Fibroblast of skin of right biceps (primary cell): ENCODE measurements at regions not wholly inside any gene's neighbourhood (a gene's known extent, or its start where the extent isn't known, plus 50 kb on each side); places are given as distances from the start of the nearest gene placed in this dataset.

Experiments
- DNase-seq: peaks from one replicate; pipeline ENCODE4 v3.0.0-alpha.2; 2013

- no peak for DNase-seq
These were observed 188.6 kb downstream of the SNX18 start for GRCh38 chr5:54705994-54706653.

GRCh38 chr5:54704825-54705224, 187.3 kb downstream of the SNX18 start:
- DNase-seq: no peak

- no peak for DNase-seq
These were observed 186.8 kb downstream of the SNX18 start for GRCh38 chr5:54704333-54704732.

GRCh38 chr5:54703565-54704255, 186.2 kb downstream of the SNX18 start:
- DNase-seq: no peak

- peak; percentile 81 for DNase-seq
These were observed 185.6 kb downstream of the SNX18 start for GRCh38 chr5:54703133-54703532.

- DNase-seq: peak; percentile 11
These were observed 184.9 kb downstream of the SNX18 start for GRCh38 chr5:54702470-54702869.

- peak; percentile 98 for DNase-seq
These were observed 183.5 kb downstream of the SNX18 start for GRCh38 chr5:54700986-54701578.

GRCh38 chr5:54696931-54697330, 179.4 kb downstream of the SNX18 start:
- DNase-seq: peak; percentile 14

- no peak for DNase-seq
These were observed 178.8 kb downstream of the SNX18 start for GRCh38 chr5:54696346-54696745.

GRCh38 chr5:54695198-54695966, 177.8 kb downstream of the SNX18 start:
- no peak for DNase-seq

GRCh38 chr5:54693936-54694657, 176.5 kb downstream of the SNX18 start:
- DNase-seq: no peak

GRCh38 chr5:54692631-54693030, 175.1 kb downstream of the SNX18 start:
- DNase-seq: no peak

- DNase-seq: no peak
These were observed 174.1 kb downstream of the SNX18 start for GRCh38 chr5:54691656-54692055.

- peak; percentile 40 for DNase-seq
These were observed 172.1 kb downstream of the SNX18 start for GRCh38 chr5:54689411-54690251.

- no peak for DNase-seq
These were observed 163.4 kb downstream of the SNX18 start for GRCh38 chr5:54680998-54681397.

GRCh38 chr5:54679686-54680085, 162.1 kb downstream of the SNX18 start:
- no peak for DNase-seq

- DNase-seq: no peak
These were observed 161.2 kb downstream of the SNX18 start for GRCh38 chr5:54678737-54679136.

- DNase-seq: no peak
These were observed 159.2 kb downstream of the SNX18 start for GRCh38 chr5:54676481-54677340.

- peak; percentile 53 for DNase-seq
These were observed 156.1 kb downstream of the SNX18 start for GRCh38 chr5:54673523-54674225.

GRCh38 chr5:54672871-54673270, 155.3 kb downstream of the SNX18 start:
- DNase-seq: no peak
